ENCODE measurements at regions not wholly inside any gene's neighbourhood (a gene's known extent, or its start where the extent isn't known, plus 50 kb on each side); places are given as distances from the start of the nearest gene placed in this dataset.
A peak's percentile ranks its signal among the peaks of the same experiment; 100 is the strongest.

GRCh38 chr1:5351366-5351765 is 640.9 kb downstream of the NPHP4 start:
- DNase-seq, result no peak

GRCh38 chr1:5349526-5349925 is 642.7 kb downstream of the NPHP4 start:
- no peak for DNase-seq

- DNase-seq, result no peak
Measured at GRCh38 chr1:5348732-5349465, 643.3 kb downstream of the NPHP4 start.

- no peak for DNase-seq
Measured at GRCh38 chr1:5347726-5348125, 644.5 kb downstream of the NPHP4 start.

GRCh38 chr1:5345556-5345955 is 646.7 kb downstream of the NPHP4 start:
- no peak for DNase-seq

- DNase-seq, result no peak
Measured at GRCh38 chr1:5343256-5344020, 648.8 kb downstream of the NPHP4 start.

GRCh38 chr1:5342830-5343229 is 649.4 kb downstream of the NPHP4 start:
- DNase-seq, result no peak

GRCh38 chr1:5342172-5342571 is 650.1 kb downstream of the NPHP4 start:
- no peak for DNase-seq

GRCh38 chr1:5341471-5341870 is 650.8 kb downstream of the NPHP4 start:
- no peak for DNase-seq

- DNase-seq, result no peak
Measured at GRCh38 chr1:5340560-5341130, 651.6 kb downstream of the NPHP4 start.

GRCh38 chr1:5338466-5338865 is 653.8 kb downstream of the NPHP4 start:
- no peak for DNase-seq

GRCh38 chr1:5333291-5333690 is 658.9 kb downstream of the NPHP4 start:
- no peak for DNase-seq

GRCh38 chr1:5331101-5331500 is 661.1 kb downstream of the NPHP4 start:
- no peak for DNase-seq

- DNase-seq, result peak; percentile 46
Measured at GRCh38 chr1:5329068-5329739, 663.0 kb downstream of the NPHP4 start.

- no peak for DNase-seq
Measured at GRCh38 chr1:5324883-5325282, 667.3 kb downstream of the NPHP4 start.

GRCh38 chr1:5318143-5318816 is 663.9 kb downstream of the AJAP1 start:
- no peak for DNase-seq

- no peak for DNase-seq
Measured at GRCh38 chr1:5317391-5317790, 663.0 kb downstream of the AJAP1 start.

GRCh38 chr1:5312862-5313261 is 658.5 kb downstream of the AJAP1 start:
- DNase-seq, result no peak

- DNase-seq, result no peak
Measured at GRCh38 chr1:5312293-5312674, 657.9 kb downstream of the AJAP1 start.

- DNase-seq, result no peak
Measured at GRCh38 chr1:5311634-5312292, 657.4 kb downstream of the AJAP1 start.

GRCh38 chr1:5311147-5311546 is 656.7 kb downstream of the AJAP1 start:
- DNase-seq, result no peak

GRCh38 chr1:5308249-5308648 is 653.8 kb downstream of the AJAP1 start:
- DNase-seq, result no peak

Data from CD4-positive, alpha-beta T cell treated with Interleukin-4 for 4 hours (primary cell).